ENCODE measurements at regions not wholly inside any gene's neighbourhood (a gene's known extent, or its start where the extent isn't known, plus 50 kb on each side); places are given as distances from the start of the nearest gene placed in this dataset.

- TF ChIP-seq POLR2A (IDR thresholded peaks at IDR 0.05): no peak
- no peak for TF ChIP-seq POLR2AphosphoS5 (IDR thresholded peaks at IDR 0.05)
- TF ChIP-seq, protein P1, sequence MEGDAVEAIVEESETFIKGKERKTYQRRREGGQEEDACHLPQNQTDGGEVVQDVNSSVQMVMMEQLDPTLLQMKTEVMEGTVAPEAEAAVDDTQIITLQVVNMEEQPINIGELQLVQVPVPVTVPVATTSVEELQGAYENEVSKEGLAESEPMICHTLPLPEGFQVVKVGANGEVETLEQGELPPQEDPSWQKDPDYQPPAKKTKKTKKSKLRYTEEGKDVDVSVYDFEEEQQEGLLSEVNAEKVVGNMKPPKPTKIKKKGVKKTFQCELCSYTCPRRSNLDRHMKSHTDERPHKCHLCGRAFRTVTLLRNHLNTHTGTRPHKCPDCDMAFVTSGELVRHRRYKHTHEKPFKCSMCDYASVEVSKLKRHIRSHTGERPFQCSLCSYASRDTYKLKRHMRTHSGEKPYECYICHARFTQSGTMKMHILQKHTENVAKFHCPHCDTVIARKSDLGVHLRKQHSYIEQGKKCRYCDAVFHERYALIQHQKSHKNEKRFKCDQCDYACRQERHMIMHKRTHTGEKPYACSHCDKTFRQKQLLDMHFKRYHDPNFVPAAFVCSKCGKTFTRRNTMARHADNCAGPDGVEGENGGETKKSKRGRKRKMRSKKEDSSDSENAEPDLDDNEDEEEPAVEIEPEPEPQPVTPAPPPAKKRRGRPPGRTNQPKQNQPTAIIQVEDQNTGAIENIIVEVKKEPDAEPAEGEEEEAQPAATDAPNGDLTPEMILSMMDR (IDR thresholded peaks at IDR 0.05): no peak
These were observed 191.6 kb upstream of the E2F7 start for GRCh38 chr12:77256956-77257355.
